ENCODE measurements at regions not wholly inside any gene's neighbourhood (a gene's known extent, or its start where the extent isn't known, plus 50 kb on each side); places are given as distances from the start of the nearest gene placed in this dataset.
"Not testable (repeated sequence)": the region's sequence is repeated elsewhere in the genome, so short reads cannot be mapped to it uniquely, and the experiment has no call there.

DNA sequence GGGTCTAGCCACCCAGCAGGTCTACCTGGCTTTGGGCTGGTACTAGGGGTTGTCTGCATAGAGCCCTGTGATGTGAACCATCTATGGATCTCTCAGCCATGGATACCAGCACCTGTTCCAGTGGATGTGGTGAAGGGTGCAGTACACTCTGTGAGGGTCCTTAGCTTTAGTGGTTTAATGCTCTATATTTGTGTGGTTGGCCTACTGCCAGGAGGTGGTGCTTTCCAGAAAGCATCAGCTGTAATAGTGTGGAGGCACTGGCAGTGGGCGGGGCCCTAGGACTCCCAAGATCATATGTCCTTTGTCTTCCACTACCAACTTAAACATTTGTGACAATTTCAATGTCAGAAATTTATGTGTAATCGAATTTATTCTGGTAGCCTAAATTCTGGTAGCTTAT is 1065.1 kb downstream of the RPIA start:
- H3K4me2 ChIP-seq (ENCODE audit: low read length); H3K9me3 ChIP-seq (ENCODE audit: low read length); BruUV-seq (replicated peaks); H3K9me2 ChIP-seq (ENCODE audit: insufficient read depth, low read length); H3K4me3 ChIP-seq (ENCODE audit: low read depth, low read length, poor library complexity, severe bottlenecking); DNase-seq (ENCODE audit: low spot score); H3K79me2 ChIP-seq (ENCODE audit: insufficient read depth, low read depth, low read length); H3K4me1 ChIP-seq (ENCODE audit: insufficient read depth, low read length, poor library complexity, severe bottlenecking); POLR2A ChIA-PET; H3K36me3 ChIP-seq (ENCODE audit: insufficient read depth, low read length); H2AFZ ChIP-seq (ENCODE audit: low read length); intact Hi-C loops (cut with micrococcal nuclease; ENCODE audit: unreplicated experiment); H3K27ac ChIP-seq (ENCODE audit: low read depth, low read length, poor library complexity, severe bottlenecking); H4K20me1 ChIP-seq (ENCODE audit: insufficient read depth, low read length); CTCF ChIA-PET (ENCODE audit: unreplicated experiment): not testable (repeated sequence)

DNA sequence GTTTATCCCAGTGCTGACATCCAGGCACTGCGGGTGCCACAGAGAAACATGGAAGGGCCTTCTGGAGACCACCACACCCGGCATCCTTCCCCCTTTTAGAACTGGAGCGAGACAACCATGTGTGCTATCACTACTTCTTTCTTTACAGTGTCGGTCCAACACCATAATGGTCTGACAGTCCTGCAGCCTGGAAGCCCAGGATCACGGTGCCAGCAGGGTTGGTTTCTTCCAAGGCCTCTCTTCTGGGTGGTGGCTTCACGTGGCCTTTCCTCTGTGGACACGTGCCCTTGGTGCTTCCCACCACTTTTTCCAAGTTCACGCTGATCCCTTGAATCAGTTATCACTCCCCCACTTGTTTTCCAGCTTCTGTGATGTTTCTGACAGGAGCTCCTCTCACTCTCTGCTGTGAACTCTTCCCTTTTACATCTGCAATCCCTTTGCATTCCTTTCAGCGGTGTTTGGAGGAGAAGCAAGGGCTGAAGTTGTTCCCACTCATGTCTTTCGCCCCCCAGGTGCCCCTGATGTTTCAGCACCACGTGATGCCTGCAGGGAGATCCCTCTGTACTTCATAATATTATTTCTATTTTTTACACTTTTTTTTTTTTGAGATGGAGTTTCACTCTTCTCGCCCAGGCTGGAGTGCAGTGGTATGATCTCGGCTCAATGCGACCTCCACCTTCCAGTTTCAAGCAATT is 1067.0 kb downstream of the RPIA start:
- BruUV-seq (replicated peaks); POLR2A ChIA-PET; H2AFZ ChIP-seq (ENCODE audit: low read length); H3K9me3 ChIP-seq (ENCODE audit: low read length); H3K4me2 ChIP-seq (ENCODE audit: low read length); H3K4me3 ChIP-seq (ENCODE audit: low read depth, low read length, poor library complexity, severe bottlenecking); H3K79me2 ChIP-seq (ENCODE audit: insufficient read depth, low read depth, low read length); H4K20me1 ChIP-seq (ENCODE audit: insufficient read depth, low read length); CTCF ChIA-PET (ENCODE audit: unreplicated experiment); H3K27ac ChIP-seq (ENCODE audit: low read depth, low read length, poor library complexity, severe bottlenecking); DNase-seq (ENCODE audit: low spot score); intact Hi-C loops (cut with micrococcal nuclease; ENCODE audit: unreplicated experiment); H3K4me1 ChIP-seq (ENCODE audit: insufficient read depth, low read length, poor library complexity, severe bottlenecking); H3K9me2 ChIP-seq (ENCODE audit: insufficient read depth, low read length); H3K36me3 ChIP-seq (ENCODE audit: insufficient read depth, low read length): not testable (repeated sequence)

GRCh38 chr2:89760762-89761161 is 1069.3 kb downstream of the RPIA start:
- H3K4me1 ChIP-seq (ENCODE audit: insufficient read depth, low read length, poor library complexity, severe bottlenecking); POLR2A ChIA-PET; CTCF ChIA-PET (ENCODE audit: unreplicated experiment); H3K9me3 ChIP-seq (ENCODE audit: low read length); H3K79me2 ChIP-seq (ENCODE audit: insufficient read depth, low read depth, low read length); H3K4me2 ChIP-seq (ENCODE audit: low read length); H3K4me3 ChIP-seq (ENCODE audit: low read depth, low read length, poor library complexity, severe bottlenecking); H3K27ac ChIP-seq (ENCODE audit: low read depth, low read length, poor library complexity, severe bottlenecking); BruUV-seq (replicated peaks); DNase-seq (ENCODE audit: low spot score); H2AFZ ChIP-seq (ENCODE audit: low read length); H3K9me2 ChIP-seq (ENCODE audit: insufficient read depth, low read length); intact Hi-C loops (cut with micrococcal nuclease; ENCODE audit: unreplicated experiment); H4K20me1 ChIP-seq (ENCODE audit: insufficient read depth, low read length); H3K36me3 ChIP-seq (ENCODE audit: insufficient read depth, low read length): not testable (repeated sequence)

- H3K4me2 ChIP-seq (ENCODE audit: low read length); H3K4me1 ChIP-seq (ENCODE audit: insufficient read depth, low read length, poor library complexity, severe bottlenecking); CTCF ChIA-PET (ENCODE audit: unreplicated experiment); intact Hi-C loops (cut with micrococcal nuclease; ENCODE audit: unreplicated experiment); DNase-seq (ENCODE audit: low spot score); H3K27ac ChIP-seq (ENCODE audit: low read depth, low read length, poor library complexity, severe bottlenecking); H3K9me3 ChIP-seq (ENCODE audit: low read length); H4K20me1 ChIP-seq (ENCODE audit: insufficient read depth, low read length); POLR2A ChIA-PET; H3K36me3 ChIP-seq (ENCODE audit: insufficient read depth, low read length); BruUV-seq (replicated peaks); H2AFZ ChIP-seq (ENCODE audit: low read length); H3K9me2 ChIP-seq (ENCODE audit: insufficient read depth, low read length); H3K4me3 ChIP-seq (ENCODE audit: low read depth, low read length, poor library complexity, severe bottlenecking); H3K79me2 ChIP-seq (ENCODE audit: insufficient read depth, low read depth, low read length): not testable (repeated sequence)
These were observed 1069.7 kb downstream of the RPIA start for GRCh38 chr2:89761171-89761570.

DNA sequence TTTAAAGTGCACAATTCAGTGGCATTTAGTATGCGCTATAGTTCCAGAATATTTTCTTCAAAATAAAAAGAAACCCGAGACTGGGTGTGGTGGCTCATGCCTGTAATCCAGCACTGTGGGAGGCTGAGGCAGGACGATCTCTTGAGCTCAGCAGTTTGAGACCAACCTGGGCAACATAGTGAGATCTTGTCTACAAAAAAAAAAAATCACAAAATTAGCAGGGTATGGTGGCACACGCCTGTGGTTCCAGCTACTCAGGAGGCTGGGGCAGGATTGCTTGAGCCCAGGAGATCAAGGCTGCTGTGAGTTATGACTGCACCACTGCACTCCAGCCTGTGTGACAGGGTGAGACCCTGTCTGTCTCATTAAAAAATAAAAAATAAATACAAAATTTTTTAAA is 1070.4 kb downstream of the RPIA start:
- H3K9me3 ChIP-seq (ENCODE audit: low read length); H3K4me1 ChIP-seq (ENCODE audit: insufficient read depth, low read length, poor library complexity, severe bottlenecking); H3K4me3 ChIP-seq (ENCODE audit: low read depth, low read length, poor library complexity, severe bottlenecking); H2AFZ ChIP-seq (ENCODE audit: low read length); H4K20me1 ChIP-seq (ENCODE audit: insufficient read depth, low read length); H3K4me2 ChIP-seq (ENCODE audit: low read length); H3K79me2 ChIP-seq (ENCODE audit: insufficient read depth, low read depth, low read length); intact Hi-C loops (cut with micrococcal nuclease; ENCODE audit: unreplicated experiment); POLR2A ChIA-PET; CTCF ChIA-PET (ENCODE audit: unreplicated experiment); H3K9me2 ChIP-seq (ENCODE audit: insufficient read depth, low read length); DNase-seq (ENCODE audit: low spot score); H3K27ac ChIP-seq (ENCODE audit: low read depth, low read length, poor library complexity, severe bottlenecking); BruUV-seq (replicated peaks); H3K36me3 ChIP-seq (ENCODE audit: insufficient read depth, low read length): not testable (repeated sequence)

DNA sequence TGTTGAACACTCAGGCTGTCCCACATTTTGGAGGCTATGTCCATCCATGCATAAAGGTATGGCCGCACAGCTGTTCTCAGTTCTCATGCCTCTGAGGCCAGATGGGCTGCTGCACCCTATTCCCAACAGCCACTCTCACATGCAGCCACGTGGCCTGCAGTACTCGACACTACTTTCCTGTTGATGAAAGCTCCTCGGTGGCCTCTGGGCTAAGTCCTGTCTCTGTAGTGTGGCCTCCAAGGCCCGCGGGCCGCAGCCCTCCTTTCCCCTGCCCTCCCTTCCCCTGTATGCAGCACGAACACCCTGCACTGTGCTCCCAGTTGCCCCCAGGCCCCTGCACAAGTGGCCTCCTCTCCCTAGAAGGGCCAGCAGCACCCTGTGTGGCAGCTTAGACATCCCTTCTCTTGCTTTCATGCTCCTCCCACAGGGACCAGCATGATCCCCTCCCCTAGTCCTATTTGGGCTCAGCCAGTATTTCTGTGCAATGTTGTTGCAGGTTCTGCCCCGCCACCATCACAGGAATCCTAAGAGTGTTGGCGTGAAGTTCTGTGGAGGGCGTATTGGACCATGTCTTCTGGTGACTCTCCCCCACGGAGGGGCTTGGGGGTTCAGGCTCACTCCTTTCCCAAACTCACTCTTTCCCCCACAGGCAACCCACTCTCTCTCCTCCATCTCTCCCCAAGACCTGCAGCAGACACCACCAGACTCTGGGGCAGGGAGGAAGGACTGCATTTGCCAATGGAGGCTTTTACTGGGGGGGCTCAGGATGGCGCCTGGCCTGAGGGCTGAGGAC is 1071.2 kb downstream of the RPIA start:
- H4K20me1 ChIP-seq (ENCODE audit: insufficient read depth, low read length); H3K4me2 ChIP-seq (ENCODE audit: low read length); DNase-seq (ENCODE audit: low spot score); H3K79me2 ChIP-seq (ENCODE audit: insufficient read depth, low read depth, low read length); H3K36me3 ChIP-seq (ENCODE audit: insufficient read depth, low read length); H3K27ac ChIP-seq (ENCODE audit: low read depth, low read length, poor library complexity, severe bottlenecking); H2AFZ ChIP-seq (ENCODE audit: low read length); H3K4me3 ChIP-seq (ENCODE audit: low read depth, low read length, poor library complexity, severe bottlenecking); H3K9me3 ChIP-seq (ENCODE audit: low read length); BruUV-seq (replicated peaks); intact Hi-C loops (cut with micrococcal nuclease; ENCODE audit: unreplicated experiment); POLR2A ChIA-PET; H3K9me2 ChIP-seq (ENCODE audit: insufficient read depth, low read length); H3K4me1 ChIP-seq (ENCODE audit: insufficient read depth, low read length, poor library complexity, severe bottlenecking); CTCF ChIA-PET (ENCODE audit: unreplicated experiment): not testable (repeated sequence)
